B cell (primary cell): ENCODE measurements at regions not wholly inside any gene's neighbourhood (a gene's known extent, or its start where the extent isn't known, plus 50 kb on each side); places are given as distances from the start of the nearest gene placed in this dataset.
"Not testable (repeated sequence)": the region's sequence is repeated elsewhere in the genome, so short reads cannot be mapped to it uniquely, and the experiment has no call there.

Experiments
- CTCF ChIP-seq: fragments of 200-600 bp; IDR thresholded peaks from one replicate; pipeline ENCODE4 v1.8.0; 2022; ENCODE audit warnings: antibody characterized with exemption, mild to moderate bottlenecking
- EZH2 ChIP-seq: IDR thresholded peaks from 2 replicates; pipeline ENCODE4 v1.6.1; 2012; ENCODE audit warnings: borderline replicate concordance, low read depth, mild to moderate bottlenecking, moderate library complexity, low read length; ENCODE audit not compliant: insufficient read depth, poor library complexity, severe bottlenecking

- TF ChIP-seq CTCF, EZH2: not testable (repeated sequence)
Observed at GRCh38 chr6:169396009-169396539, 142.4 kb upstream of the THBS2 start.
